ENCODE measurements at regions not wholly inside any gene's neighbourhood (a gene's known extent, or its start where the extent isn't known, plus 50 kb on each side); places are given as distances from the start of the nearest gene placed in this dataset.

- no peak for DNase-seq (ENCODE audit: low read depth, low spot score)
Measured at GRCh38 chr4:15366721-15367120, 61.1 kb upstream of the C1QTNF7 start.

GRCh38 chr4:15368856-15369255 lies 59.0 kb upstream of the C1QTNF7 start:
- no peak for DNase-seq (ENCODE audit: low read depth, low spot score)

GRCh38 chr4:15370296-15370695 lies 57.5 kb upstream of the C1QTNF7 start:
- DNase-seq (ENCODE audit: low read depth, low spot score), result no peak

- no peak for DNase-seq (ENCODE audit: low read depth, low spot score)
Measured at GRCh38 chr4:15373363-15373762, 54.5 kb upstream of the C1QTNF7 start.

GRCh38 chr4:15374656-15375055 lies 53.2 kb upstream of the C1QTNF7 start:
- no peak for DNase-seq (ENCODE audit: low read depth, low spot score)

- no peak for DNase-seq (ENCODE audit: low read depth, low spot score)
Measured at GRCh38 chr4:15375667-15376066, 52.2 kb upstream of the C1QTNF7 start.

- DNase-seq (ENCODE audit: low read depth, low spot score), result no peak
Measured at GRCh38 chr4:15376145-15376544, 51.7 kb upstream of the C1QTNF7 start.

- no peak for DNase-seq (ENCODE audit: low read depth, low spot score)
Measured at GRCh38 chr4:15376594-15376993, 51.2 kb upstream of the C1QTNF7 start.
